ENCODE measurements at regions not wholly inside any gene's neighbourhood (a gene's known extent, or its start where the extent isn't known, plus 50 kb on each side); places are given as distances from the start of the nearest gene placed in this dataset.

DNA sequence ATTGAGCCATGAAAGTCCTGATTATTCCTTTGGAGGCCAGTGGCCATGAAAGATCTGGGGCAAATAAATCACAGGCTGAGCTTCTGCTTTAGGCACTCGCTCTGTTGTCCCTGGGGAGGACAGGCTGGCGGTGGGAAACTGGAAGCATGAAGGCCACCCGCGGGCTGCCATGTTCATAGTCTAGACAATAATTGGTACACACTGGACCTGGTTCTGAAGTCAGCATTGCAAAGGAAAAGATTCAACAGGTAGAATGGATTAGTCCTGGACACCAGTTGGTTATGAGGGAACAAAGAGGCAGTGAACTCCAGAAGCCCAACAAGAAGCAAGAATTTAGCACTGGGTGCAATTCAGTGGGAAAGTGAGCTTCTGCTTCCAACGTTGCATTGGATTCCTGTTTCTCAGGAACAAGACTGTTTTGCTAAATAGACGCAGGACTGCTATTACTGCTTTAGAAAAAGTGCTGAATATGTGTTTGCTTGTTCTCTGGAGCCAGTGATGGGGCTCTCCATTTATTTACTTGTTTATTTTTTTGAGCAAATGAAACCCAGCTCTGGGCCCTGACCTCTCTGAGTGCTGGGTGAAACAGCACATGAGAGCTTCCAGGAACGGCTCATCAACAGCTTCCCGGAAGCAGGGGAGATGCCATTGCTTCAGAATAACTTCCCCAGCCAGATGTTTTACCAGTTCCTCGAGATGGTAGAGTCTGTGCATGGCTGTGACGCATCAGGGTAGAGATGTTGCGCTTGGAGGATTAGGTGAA is 336.4 kb downstream of the ZNF536 start:
- no peaks in the 10 kb centered on the region for H3K36me3 Mint-ChIP-seq (ENCODE audit: low read depth)
- no peak overlapping the region for H3K4me3 Mint-ChIP-seq
- peaks cover 53% of the 10 kb centered on the region for H3K4me1 Mint-ChIP-seq
- DNase-seq, result no peak
- H3K27me3 Mint-ChIP-seq (ENCODE audit: low read depth, poor library complexity), result no peaks in the 10 kb centered on the region
- TF ChIP-seq, protein P1, sequence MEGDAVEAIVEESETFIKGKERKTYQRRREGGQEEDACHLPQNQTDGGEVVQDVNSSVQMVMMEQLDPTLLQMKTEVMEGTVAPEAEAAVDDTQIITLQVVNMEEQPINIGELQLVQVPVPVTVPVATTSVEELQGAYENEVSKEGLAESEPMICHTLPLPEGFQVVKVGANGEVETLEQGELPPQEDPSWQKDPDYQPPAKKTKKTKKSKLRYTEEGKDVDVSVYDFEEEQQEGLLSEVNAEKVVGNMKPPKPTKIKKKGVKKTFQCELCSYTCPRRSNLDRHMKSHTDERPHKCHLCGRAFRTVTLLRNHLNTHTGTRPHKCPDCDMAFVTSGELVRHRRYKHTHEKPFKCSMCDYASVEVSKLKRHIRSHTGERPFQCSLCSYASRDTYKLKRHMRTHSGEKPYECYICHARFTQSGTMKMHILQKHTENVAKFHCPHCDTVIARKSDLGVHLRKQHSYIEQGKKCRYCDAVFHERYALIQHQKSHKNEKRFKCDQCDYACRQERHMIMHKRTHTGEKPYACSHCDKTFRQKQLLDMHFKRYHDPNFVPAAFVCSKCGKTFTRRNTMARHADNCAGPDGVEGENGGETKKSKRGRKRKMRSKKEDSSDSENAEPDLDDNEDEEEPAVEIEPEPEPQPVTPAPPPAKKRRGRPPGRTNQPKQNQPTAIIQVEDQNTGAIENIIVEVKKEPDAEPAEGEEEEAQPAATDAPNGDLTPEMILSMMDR (IDR thresholded peaks at IDR 0.05), result no peak
- H3K27ac Mint-ChIP-seq, result no peak overlapping the region
- no peaks in the 10 kb centered on the region for H3K9me3 Mint-ChIP-seq

DNA sequence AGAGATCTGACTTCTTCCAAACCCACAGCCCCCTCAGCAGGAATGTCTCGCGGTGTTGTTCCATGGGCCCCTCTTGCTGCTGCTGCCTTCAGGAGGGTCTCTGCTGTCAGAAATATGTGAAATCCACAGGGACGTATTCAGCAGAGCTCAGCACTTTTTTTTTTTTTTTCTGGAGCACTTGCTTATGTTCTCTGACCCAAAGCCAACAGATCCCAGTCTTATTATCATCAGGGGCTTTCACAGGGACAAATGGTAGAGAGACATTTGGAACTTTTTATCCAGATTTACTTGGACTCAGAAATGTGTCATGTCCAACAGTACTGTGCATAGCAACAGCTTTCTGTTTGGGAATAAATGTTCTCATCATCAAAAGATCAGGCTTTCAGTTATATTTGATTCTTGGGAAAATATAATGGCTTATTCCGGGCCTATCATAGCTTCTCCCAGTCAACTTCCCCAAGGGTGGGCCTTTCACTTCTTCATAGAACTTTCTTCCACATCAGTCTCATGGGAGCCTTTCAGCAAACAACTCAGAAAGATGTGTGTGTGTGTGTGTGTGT is 332.7 kb downstream of the ZNF536 start:
- no peaks in the 10 kb centered on the region for H3K36me3 Mint-ChIP-seq (ENCODE audit: low read depth)
- H3K27me3 Mint-ChIP-seq (ENCODE audit: low read depth, poor library complexity), result no peaks in the 10 kb centered on the region
- no peak for DNase-seq
- peaks cover 19% of the 10 kb centered on the region for H3K4me1 Mint-ChIP-seq
- TF ChIP-seq, protein P1 (IDR thresholded peaks at IDR 0.05), result no peak
- H3K27ac Mint-ChIP-seq, result no peak overlapping the region
- H3K4me3 Mint-ChIP-seq, result no peak overlapping the region
- no peaks in the 10 kb centered on the region for H3K9me3 Mint-ChIP-seq

DNA sequence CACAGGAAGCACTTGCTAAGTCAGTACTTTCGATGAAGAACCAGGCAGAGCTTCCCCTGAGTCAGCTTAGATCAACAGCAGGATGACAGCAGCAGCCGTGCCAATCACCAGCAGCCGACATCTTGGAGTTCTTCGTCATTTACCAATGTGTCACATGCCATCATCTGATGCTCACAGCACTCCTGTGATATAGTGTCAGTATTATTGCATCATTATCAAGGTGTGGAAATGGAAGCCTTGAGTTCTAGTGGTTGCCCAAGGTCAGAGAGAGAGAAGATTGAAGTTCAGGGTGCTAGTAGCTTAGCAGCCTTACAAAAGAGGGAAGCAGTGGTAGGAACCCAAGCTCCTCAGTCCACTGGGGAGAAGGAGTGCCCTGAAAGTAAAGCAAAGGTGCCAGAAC is 331.5 kb downstream of the ZNF536 start:
- no peak overlapping the region for H3K4me3 Mint-ChIP-seq
- H3K9me3 Mint-ChIP-seq, result no peaks in the 10 kb centered on the region
- no peak overlapping the region for H3K27ac Mint-ChIP-seq
- no peaks in the 10 kb centered on the region for H3K36me3 Mint-ChIP-seq (ENCODE audit: low read depth)
- H3K27me3 Mint-ChIP-seq (ENCODE audit: low read depth, poor library complexity), result no peaks in the 10 kb centered on the region
- TF ChIP-seq, protein P1 (IDR thresholded peaks at IDR 0.05), result no peak
- no peak for DNase-seq
- H3K4me1 Mint-ChIP-seq, result peaks cover 8% of the 10 kb centered on the region

DNA sequence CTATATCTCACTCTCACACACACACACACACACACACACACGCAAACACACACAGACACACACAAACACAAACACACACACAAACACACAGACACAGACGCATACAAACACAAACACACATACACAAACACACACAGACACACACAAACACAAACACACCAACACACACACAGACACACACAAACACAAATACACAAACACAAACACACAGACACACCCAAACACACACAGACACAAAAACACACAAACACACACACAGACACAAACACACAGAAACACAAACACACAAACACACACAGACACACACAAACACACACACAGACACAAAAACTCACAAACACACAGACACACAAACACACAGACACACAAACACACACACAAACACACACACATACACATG is 329.0 kb downstream of the ZNF536 start:
- H3K27me3 Mint-ChIP-seq (ENCODE audit: low read depth, poor library complexity), result no peaks in the 10 kb centered on the region
- no peaks in the 10 kb centered on the region for H3K36me3 Mint-ChIP-seq (ENCODE audit: low read depth)
- no peak overlapping the region for H3K4me3 Mint-ChIP-seq
- peaks cover 7% of the 10 kb centered on the region for H3K4me1 Mint-ChIP-seq
- H3K9me3 Mint-ChIP-seq, result no peaks in the 10 kb centered on the region
- no peak for DNase-seq
- no peak overlapping the region for H3K27ac Mint-ChIP-seq
- TF ChIP-seq, protein P1 (IDR thresholded peaks at IDR 0.05), result no peak

DNA sequence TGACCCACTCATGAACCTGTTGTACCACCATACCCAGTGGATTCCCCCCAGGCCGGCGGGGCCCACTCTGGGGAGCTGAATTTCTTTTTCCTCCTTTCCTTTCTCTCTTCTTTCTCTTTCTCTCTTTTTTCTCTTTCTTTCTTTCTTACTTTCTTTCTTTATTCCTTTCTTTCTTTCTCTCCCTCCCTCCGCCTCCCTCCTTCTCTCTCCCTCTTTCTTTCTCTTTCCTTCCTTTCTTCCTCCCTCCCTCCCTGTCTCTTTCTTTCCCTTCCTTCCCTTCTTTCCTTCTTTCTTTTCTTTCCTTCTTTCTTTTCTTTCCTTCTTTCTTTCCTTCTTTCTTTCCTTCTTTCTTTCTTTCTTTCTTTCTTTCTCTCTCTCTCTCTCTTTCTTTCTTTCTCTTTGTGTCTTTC is 327.7 kb downstream of the ZNF536 start:
- no peak for DNase-seq
- no peaks in the 10 kb centered on the region for H3K27me3 Mint-ChIP-seq (ENCODE audit: low read depth, poor library complexity)
- TF ChIP-seq, protein P1 (IDR thresholded peaks at IDR 0.05), result no peak
- H3K36me3 Mint-ChIP-seq (ENCODE audit: low read depth), result no peaks in the 10 kb centered on the region
- no peaks in the 10 kb centered on the region for H3K9me3 Mint-ChIP-seq
- no peak overlapping the region for H3K4me3 Mint-ChIP-seq
- peaks cover 16% of the 10 kb centered on the region for H3K4me1 Mint-ChIP-seq
- no peak overlapping the region for H3K27ac Mint-ChIP-seq

DNA sequence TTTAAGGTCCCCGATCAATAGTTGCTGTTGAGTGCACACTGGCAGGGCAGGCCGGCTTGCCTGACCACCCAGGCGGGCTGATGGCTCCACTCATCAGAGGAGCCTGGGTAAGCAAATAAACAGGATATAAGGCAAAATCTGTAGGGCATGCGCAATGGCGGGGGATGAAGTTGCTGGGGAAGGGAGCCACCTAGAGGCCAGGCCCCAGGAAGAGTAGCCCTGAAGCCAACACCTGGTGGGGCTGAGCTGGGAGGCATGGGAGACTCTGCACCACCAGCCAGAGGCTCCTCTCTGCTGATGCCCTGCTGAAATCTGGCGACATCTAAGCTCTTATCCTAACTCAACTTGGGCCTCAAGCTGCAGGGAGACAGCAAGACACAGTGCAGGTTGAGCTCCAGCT is 324.3 kb downstream of the ZNF536 start:
- H3K27me3 Mint-ChIP-seq (ENCODE audit: low read depth, poor library complexity), result no peaks in the 10 kb centered on the region
- TF ChIP-seq, protein P1 (IDR thresholded peaks at IDR 0.05), result peak; percentile 62
- DNase-seq, result peak; percentile 74
- peaks cover 48% of the 10 kb centered on the region for H3K4me1 Mint-ChIP-seq
- no peaks in the 10 kb centered on the region for H3K36me3 Mint-ChIP-seq (ENCODE audit: low read depth)
- no peak overlapping the region for H3K4me3 Mint-ChIP-seq
- no peak overlapping the region for H3K27ac Mint-ChIP-seq
- H3K9me3 Mint-ChIP-seq, result no peaks in the 10 kb centered on the region

Data from nephron progenitor cell (in vitro differentiated cells).